KMS-11 (cell line): ENCODE measurements at regions not wholly inside any gene's neighbourhood (a gene's known extent, or its start where the extent isn't known, plus 50 kb on each side); places are given as distances from the start of the nearest gene placed in this dataset.
"Not testable (repeated sequence)": the region's sequence is repeated elsewhere in the genome, so short reads cannot be mapped to it uniquely, and the experiment has no call there.

Source experiments
- H2AFZ ChIP-seq: fragments of 200-600 bp; sonication (generic); 2 replicates; pipeline ENCODE4 v1.6.1; 2016; ENCODE audit warnings: antibody characterized with exemption, mixed run types, low read depth
- H3K27ac ChIP-seq: fragments of 200-600 bp; sonication (generic); 2 replicates; pipeline ENCODE4 v1.6.1; 2016; ENCODE audit warnings: mild to moderate bottlenecking, mixed run types
- H3K27me3 ChIP-seq: fragments of 200-600 bp; sonication (generic); 2 replicates; pipeline ENCODE4 v1.6.1; 2017; ENCODE audit warnings: mild to moderate bottlenecking, low read depth, mixed run types, moderate library complexity; ENCODE audit not compliant: insufficient read depth
- H3K36me3 ChIP-seq: fragments of 200-600 bp; sonication (generic); 2 replicates; pipeline ENCODE4 v1.6.1; 2017; ENCODE audit warnings: mild to moderate bottlenecking, mixed run types; ENCODE audit not compliant: insufficient read depth
- H3K4me1 ChIP-seq: fragments of 200-600 bp; sonication (generic); 2 replicates; pipeline ENCODE4 v1.6.1; 2016; ENCODE audit warnings: mild to moderate bottlenecking, low read depth, mixed run types; ENCODE audit not compliant: poor library complexity, severe bottlenecking
- H3K4me2 ChIP-seq: fragments of 200-600 bp; sonication (generic); 2 replicates; pipeline ENCODE4 v1.7.0; 2016; ENCODE audit warnings: mild to moderate bottlenecking, mixed run types
- H3K4me3 ChIP-seq: fragments of 200-600 bp; sonication (generic); IDR thresholded peaks from 2 replicates; pipeline ENCODE4 v1.6.1; 2017; ENCODE audit warnings: low read depth, low read length, mixed read lengths; ENCODE audit not compliant: insufficient read depth
- H3K79me2 ChIP-seq: fragments of 200-600 bp; sonication (generic); 2 replicates; pipeline ENCODE4 v1.6.1; 2016; ENCODE audit warnings: low read depth, mixed run types; ENCODE audit not compliant: insufficient read depth
- H3K9ac ChIP-seq: fragments of 200-600 bp; sonication (generic); 2 replicates; pipeline ENCODE4 v1.6.1; 2016; ENCODE audit warnings: mild to moderate bottlenecking, mixed run types
- H4K20me1 ChIP-seq: fragments of 200-600 bp; sonication (generic); 2 replicates; pipeline ENCODE4 v1.6.1; 2016; ENCODE audit warnings: mild to moderate bottlenecking, mixed run types; ENCODE audit not compliant: insufficient read depth
- CTCF ChIP-seq: fragments of 200-600 bp; sonication (generic); conservative IDR thresholded peaks from 2 replicates; pipeline ENCODE4 v1.6.1; 2017; ENCODE audit warnings: low read depth, mild to moderate bottlenecking, antibody characterized with exemption, low read length, moderate library complexity, mixed read lengths

- Histone ChIP-seq H3K9ac (no peak overlapping the region), H3K4me3 (no peak overlapping the region), H3K27ac (no peak overlapping the region), H2AFZ (no peak overlapping the region), H3K4me1 (no peaks in the 10 kb centered on the region), H3K4me2 (no peak overlapping the region), H3K27me3 (no peaks in the 10 kb centered on the region), H3K36me3 (no peaks in the 10 kb centered on the region; the same call in 1 of the 2 replicates), H3K79me2 (no peaks in the 10 kb centered on the region), H4K20me1 (no peaks in the 10 kb centered on the region)
- TF ChIP-seq CTCF, result no peak
Measured at GRCh38 chr16:31727553-31727952, 146.1 kb upstream of the ZNF267 start.

GRCh38 chr16:31734265-31734664, 139.3 kb upstream of the ZNF267 start:
- Histone ChIP-seq H3K4me3 (no peak overlapping the region), H3K9ac (no peak overlapping the region), H4K20me1 (no peaks in the 10 kb centered on the region), H3K36me3 (peaks cover 4% of the 10 kb centered on the region; the same call in 1 of the 2 replicates), H3K4me2 (no peak overlapping the region), H3K4me1 (no peaks in the 10 kb centered on the region), H2AFZ (no peak overlapping the region), H3K27me3 (no peaks in the 10 kb centered on the region), H3K79me2 (no peaks in the 10 kb centered on the region), H3K27ac (no peak overlapping the region)
- TF ChIP-seq CTCF, result no peak

- H3K79me2 ChIP-seq, H3K36me3 ChIP-seq, H3K4me3 ChIP-seq, H2AFZ ChIP-seq, H4K20me1 ChIP-seq, H3K9ac ChIP-seq, H3K4me1 ChIP-seq, H3K27ac ChIP-seq, H3K4me2 ChIP-seq, H3K27me3 ChIP-seq: not testable (repeated sequence)
Measured at GRCh38 chr16:31745098-31745497, 128.5 kb upstream of the ZNF267 start.

GRCh38 chr16:31745900-31746299, 127.7 kb upstream of the ZNF267 start:
- Histone ChIP-seq H3K4me2 (no peak overlapping the region), H3K9ac (no peak overlapping the region), H2AFZ (no peak overlapping the region), H3K4me1 (no peaks in the 10 kb centered on the region), H3K27ac (no peak overlapping the region), H3K36me3 (no peaks in the 10 kb centered on the region), H3K79me2 (peaks cover 5% of the 10 kb centered on the region; the same call in 1 of the 2 replicates), H4K20me1 (no peaks in the 10 kb centered on the region), H3K27me3 (no peaks in the 10 kb centered on the region), H3K4me3 (no peak overlapping the region)
- no peak for TF ChIP-seq CTCF

GRCh38 chr16:31754998-31755615, 118.5 kb upstream of the ZNF267 start:
- Histone ChIP-seq H3K36me3 (0 out of 2 replicates have a peak, but pooled peaks cover 6% of the 10 kb centered on the region), H3K9ac (no peak overlapping the region), H3K27ac (no peak overlapping the region), H3K4me2 (no peak overlapping the region), H3K4me3 (no peak overlapping the region), H2AFZ (no peak overlapping the region), H3K4me1 (no peaks in the 10 kb centered on the region), H3K27me3 (no peaks in the 10 kb centered on the region), H4K20me1 (no peaks in the 10 kb centered on the region), H3K79me2 (no peaks in the 10 kb centered on the region)
- TF ChIP-seq CTCF, result no peak
